H1 (cell line): ENCODE measurements at regions not wholly inside any gene's neighbourhood (a gene's known extent, or its start where the extent isn't known, plus 50 kb on each side); places are given as distances from the start of the nearest gene placed in this dataset.

Source experiments
- CTCF ChIA-PET: fragments of 300-600 bp; sonication (Branson Sonifier 250); formaldehyde crosslinking; loops from one replicate; lab custom pipeline; 2021; ENCODE audit not compliant: partially characterized antibody; lab: Charles Lee
- POLR2A ChIA-PET: fragments of 300-600 bp; sonication (Branson Sonifier 250); formaldehyde crosslinking; loops from one replicate; lab custom pipeline; 2021; ENCODE audit warnings: inconsistent platforms; ENCODE audit not compliant: partially characterized antibody; lab: Charles Lee
- DNase-seq, 2 experiments: peaks; one replicate each; pipeline versions ENCODE4 v3.0.0 to v3.0.0-alpha.2; 2010 to 2022; ENCODE audit warnings: low spot score in 2 of 2, low read depth in 1 of 2, mixed read lengths in 1 of 2
- FAIRE-seq: peaks from 2 replicates; lab custom pipeline; 2011; peaks lifted over from hg19 to GRCh38; lab: Jason Lieb, UNC
- H2AFZ ChIP-seq: 2 replicates; pipeline ENCODE4 v1.8.1; 2012; ENCODE audit warnings: low read length, inconsistent platforms
- H2AK5ac ChIP-seq: 2 replicates; pipeline ENCODE4 v1.6.1; 2013; ENCODE audit warnings: low read depth, low read length
- H2BK120ac ChIP-seq: replicated peaks from 2 replicates; pipeline ENCODE3; 2013; ENCODE audit warnings: low read depth, low read length, inconsistent platforms
- H2BK12ac ChIP-seq: 2 replicates; pipeline ENCODE4 v1.6.1; 2013; ENCODE audit warnings: low read depth, low read length
- H2BK15ac ChIP-seq: 2 replicates; pipeline ENCODE4 v1.6.1; 2013; ENCODE audit warnings: low read length
- H2BK20ac ChIP-seq: 2 replicates; pipeline ENCODE4 v1.6.1; 2013; ENCODE audit warnings: low read length
- H2BK5ac ChIP-seq: 2 replicates; pipeline ENCODE4 v1.6.1; 2013; ENCODE audit warnings: low read depth, low read length
- H3K14ac ChIP-seq: 2 replicates; pipeline ENCODE4 v1.6.1; 2013; ENCODE audit warnings: inconsistent platforms; ENCODE audit not compliant: insufficient read length
- H3K18ac ChIP-seq: 2 replicates; pipeline ENCODE4 v1.6.1; 2013; ENCODE audit warnings: low read length; ENCODE audit errors: extremely low read depth
- H3K23ac ChIP-seq: 2 replicates; pipeline ENCODE4 v1.6.1; 2013; ENCODE audit warnings: inconsistent platforms; ENCODE audit not compliant: insufficient read length
- H3K23me2 ChIP-seq: 2 replicates; pipeline ENCODE4 v1.6.1; 2013; ENCODE audit warnings: low read depth, low read length
- H3K27ac ChIP-seq: 2 replicates; pipeline ENCODE4 v1.6.1; 2011; ENCODE audit warnings: low read depth, low read length, inconsistent platforms
- H3K27me3 ChIP-seq, 4 experiments: replicated peaks in 1 of 4; 1 replicate in 1 of 4; 2 replicates in 3 of 4; pipeline versions ENCODE4 v1.6.1 to v1.8.1; 2011 to 2013; ENCODE audit warnings: low read length in 3 of 4, mild to moderate bottlenecking in 3 of 4, inconsistent platforms in 2 of 4, mixed read lengths in 2 of 4, moderate library complexity in 1 of 4; ENCODE audit not compliant: control insufficient read depth in 3 of 4, insufficient read depth in 3 of 4; ENCODE audit errors: extremely low read depth in 1 of 4
- H3K36me3 ChIP-seq, 4 experiments: 2 replicates each; pipeline versions ENCODE4 v1.6.1 to v1.8.1; 2011 to 2013; ENCODE audit warnings: mild to moderate bottlenecking in 4 of 4, low read length in 3 of 4, moderate library complexity in 2 of 4, control low read depth in 1 of 4, inconsistent platforms in 1 of 4; ENCODE audit not compliant: insufficient read depth in 4 of 4, control insufficient read depth in 2 of 4
- H3K4ac ChIP-seq: replicated peaks from 2 replicates; pipeline ENCODE3; 2013; ENCODE audit warnings: low read length, low read depth, mixed read lengths, inconsistent platforms; ENCODE audit not compliant: insufficient read length
- H3K4me1 ChIP-seq, 4 experiments: replicated peaks in 1 of 4; 1 replicate in 1 of 4; 2 replicates in 3 of 4; pipeline versions ENCODE4 v1.6.1 to v1.8.1; 2011 to 2013; ENCODE audit warnings: low read length in 3 of 4, inconsistent platforms in 2 of 4, mixed read lengths in 1 of 4; ENCODE audit not compliant: insufficient read depth in 4 of 4, control insufficient read depth in 3 of 4
- H3K4me2 ChIP-seq, 2 experiments: 2 replicates each; pipeline versions ENCODE4 v1.6.1 to v1.8.1; 2011 to 2013; ENCODE audit warnings: low read depth in 2 of 2, low read length in 2 of 2, control low read depth in 1 of 2, inconsistent platforms in 1 of 2, mild to moderate bottlenecking in 1 of 2; ENCODE audit not compliant: insufficient read depth in 1 of 2
- H3K4me3 ChIP-seq, 4 experiments: fragments of 200-600, 300-600 bp in 1 of 4; sonication (generic), shearing (Covaris generic), sonication (Bioruptor Twin) in 1 of 4; 2 replicates each; pipeline versions ENCODE4 v1.5.1 to v1.8.1; 2011 to 2016; ENCODE audit warnings: low read length in 4 of 4, low read depth in 3 of 4, control low read depth in 2 of 4, inconsistent platforms in 2 of 4, mild to moderate bottlenecking in 2 of 4, mixed read lengths in 1 of 4, moderate library complexity in 1 of 4; ENCODE audit not compliant: insufficient read depth in 2 of 4; ENCODE audit errors: extremely low read depth in 1 of 4
- H3K56ac ChIP-seq: replicated peaks from 2 replicates; pipeline ENCODE3; 2013; ENCODE audit warnings: low read depth, mild to moderate bottlenecking, mixed read lengths, low read length, inconsistent platforms; ENCODE audit not compliant: insufficient read length
- H3K79me1 ChIP-seq: 2 replicates; pipeline ENCODE4 v1.6.1; 2013; ENCODE audit warnings: low read depth, low read length, control low read depth
- H3K79me2 ChIP-seq, 2 experiments: 2 replicates each; pipeline versions ENCODE4 v1.6.1 to v1.8.1; 2012 to 2013; ENCODE audit warnings: low read length in 2 of 2, mild to moderate bottlenecking in 2 of 2, inconsistent platforms in 1 of 2; ENCODE audit not compliant: insufficient read depth in 2 of 2, control insufficient read depth in 1 of 2
- H3K9ac ChIP-seq, 4 experiments: replicated peaks in 1 of 4; 1 replicate in 1 of 4; 2 replicates in 3 of 4; pipeline versions ENCODE4 v1.6.1 to v1.8.1; 2011 to 2013; ENCODE audit warnings: low read depth in 3 of 4, low read length in 3 of 4, control low read depth in 2 of 4, mild to moderate bottlenecking in 2 of 4, moderate library complexity in 2 of 4, inconsistent platforms in 1 of 4; ENCODE audit errors: extremely low read depth in 1 of 4
- H3K9me3 ChIP-seq, 2 experiments: 2 replicates each; pipeline versions ENCODE4 v1.6.1 to v1.8.1; 2012 to 2013; ENCODE audit warnings: mild to moderate bottlenecking in 2 of 2, moderate library complexity in 2 of 2, control low read depth in 1 of 2, inconsistent platforms in 1 of 2, low read depth in 1 of 2, low read length in 1 of 2, mixed read lengths in 1 of 2; ENCODE audit not compliant: insufficient read depth in 2 of 2
- H4K20me1 ChIP-seq, 2 experiments: replicated peaks in 1 of 2; 2 replicates each; pipeline versions ENCODE3 to v1.8.1; 2011 to 2013; ENCODE audit warnings: inconsistent platforms in 2 of 2, low read length in 2 of 2, mild to moderate bottlenecking in 1 of 2; ENCODE audit not compliant: insufficient read depth in 2 of 2, control insufficient read depth in 1 of 2
- H4K5ac ChIP-seq: 2 replicates; pipeline ENCODE4 v1.6.1; 2013; ENCODE audit warnings: low read length, low read depth, mixed read lengths, inconsistent platforms; ENCODE audit not compliant: insufficient read length
- H4K8ac ChIP-seq: 2 replicates; pipeline ENCODE4 v1.8.0; 2013; ENCODE audit warnings: mild to moderate bottlenecking, moderate library complexity, low read length, inconsistent platforms; ENCODE audit not compliant: insufficient read depth; ENCODE audit errors: extremely low read depth
- H4K91ac ChIP-seq: replicated peaks from 2 replicates; pipeline ENCODE3; 2013; ENCODE audit warnings: low read length, mixed read lengths, inconsistent platforms; ENCODE audit not compliant: insufficient read length
- CEBPB ChIP-seq: IDR thresholded peaks from 2 replicates; pipeline ENCODE4 v1.6.1; 2012; ENCODE audit warnings: low read depth, low read length
- EZH2 ChIP-seq: fragments of 200-600 bp; sonication (generic); IDR thresholded peaks from 2 replicates; pipeline ENCODE4 v1.7.1; 2012; ENCODE audit warnings: low read depth, mild to moderate bottlenecking, moderate library complexity, low read length, inconsistent platforms; ENCODE audit not compliant: severe bottlenecking
- GTF2F1 ChIP-seq: IDR thresholded peaks from 2 replicates; pipeline ENCODE4 v1.6.1; 2012; ENCODE audit warnings: low read depth, low read length, improper control_type of control experiment, borderline replicate concordance
- POLR2AphosphoS5 ChIP-seq: IDR thresholded peaks from 2 replicates; pipeline ENCODE4 v1.6.1; 2011; ENCODE audit warnings: low read depth, low read length
- SIX5 ChIP-seq: IDR thresholded peaks from 2 replicates; pipeline ENCODE4 v1.6.1; 2011; ENCODE audit warnings: mild to moderate bottlenecking, low read depth, low read length
- TAF7 ChIP-seq: optimal IDR thresholded peaks from 2 replicates; pipeline ENCODE3; 2011; ENCODE audit warnings: low read depth, mild to moderate bottlenecking, inconsistent platforms, low read length, moderate library complexity, borderline replicate concordance
- TF ChIP-seq, protein P1 (sequence below): IDR thresholded peaks from 2 replicates; pipeline ENCODE4 v1.6.1; 2012; ENCODE audit warnings: low read length, inconsistent platforms

DNA sequence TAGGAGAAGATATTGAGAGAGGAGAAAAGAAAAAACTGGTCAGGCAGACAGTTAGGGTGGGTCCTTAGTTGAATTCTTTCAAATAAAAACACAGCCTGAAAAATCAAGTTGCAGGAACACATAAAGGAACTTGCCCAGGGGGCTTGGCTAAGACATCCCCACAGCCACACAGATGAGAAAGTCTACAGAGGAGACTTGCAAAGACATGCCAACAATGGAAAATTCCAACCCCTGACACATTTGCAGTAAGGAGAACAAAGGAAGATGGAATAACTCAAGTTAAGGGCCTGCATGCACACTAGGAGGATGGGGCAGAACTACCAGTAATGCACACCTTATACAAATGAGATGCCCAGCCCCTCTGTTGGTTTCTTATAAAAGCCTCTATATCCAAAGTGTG is 197.6 kb downstream of the CPXCR1 start:
- H3K18ac ChIP-seq = no peak overlapping the region
- H3K79me2 ChIP-seq = no peaks in the 10 kb centered on the region
- H3K14ac ChIP-seq = no peak overlapping the region
- H4K5ac ChIP-seq = no peak overlapping the region
- no peak overlapping the region for H2BK12ac ChIP-seq
- no peaks in the 10 kb centered on the region for H3K36me3 ChIP-seq
- FAIRE-seq = no peak
- no peaks in the 10 kb centered on the region for H3K23me2 ChIP-seq
- no peak for DNase-seq
- H2BK5ac ChIP-seq = no peak overlapping the region
- no peak overlapping the region for H3K23ac ChIP-seq
- no peak overlapping the region for H3K4me2 ChIP-seq
- H3K79me1 ChIP-seq = no peaks in the 10 kb centered on the region
- H2AFZ ChIP-seq = no peak overlapping the region
- no peak overlapping the region for H2BK20ac ChIP-seq
- no peak overlapping the region for H3K4ac ChIP-seq
- ChIA-PET CTCF (no interaction called here), POLR2A (interaction anchor here (0.7 kb wide), 1 partner anchor 90 kb away, joined by 3 read pairs; no protein-coding TSS in a partner anchor)
- no peak overlapping the region for H3K27ac ChIP-seq
- no peaks in the 10 kb centered on the region for H3K9me3 ChIP-seq
- no peak overlapping the region for H2AK5ac ChIP-seq
- no peak overlapping the region for H3K4me3 ChIP-seq
- no peak overlapping the region for H3K9ac ChIP-seq
- H4K8ac ChIP-seq = no peak overlapping the region
- H4K20me1 ChIP-seq = no peaks in the 10 kb centered on the region
- H3K4me1 ChIP-seq = no peaks in the 10 kb centered on the region
- no peak overlapping the region for H3K56ac ChIP-seq
- H2BK120ac ChIP-seq = no peak overlapping the region
- no peaks in the 10 kb centered on the region for H3K27me3 ChIP-seq
- H4K91ac ChIP-seq = no peak overlapping the region
- H2BK15ac ChIP-seq = no peak overlapping the region
- TF ChIP-seq, protein P1, sequence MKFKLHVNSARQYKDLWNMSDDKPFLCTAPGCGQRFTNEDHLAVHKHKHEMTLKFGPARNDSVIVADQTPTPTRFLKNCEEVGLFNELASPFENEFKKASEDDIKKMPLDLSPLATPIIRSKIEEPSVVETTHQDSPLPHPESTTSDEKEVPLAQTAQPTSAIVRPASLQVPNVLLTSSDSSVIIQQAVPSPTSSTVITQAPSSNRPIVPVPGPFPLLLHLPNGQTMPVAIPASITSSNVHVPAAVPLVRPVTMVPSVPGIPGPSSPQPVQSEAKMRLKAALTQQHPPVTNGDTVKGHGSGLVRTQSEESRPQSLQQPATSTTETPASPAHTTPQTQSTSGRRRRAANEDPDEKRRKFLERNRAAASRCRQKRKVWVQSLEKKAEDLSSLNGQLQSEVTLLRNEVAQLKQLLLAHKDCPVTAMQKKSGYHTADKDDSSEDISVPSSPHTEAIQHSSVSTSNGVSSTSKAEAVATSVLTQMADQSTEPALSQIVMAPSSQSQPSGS = no peak
- TF ChIP-seq GTF2F1 (no peak), CEBPB (no peak), TAF7 (no peak), POLR2AphosphoS5 (no peak), SIX5 (no peak), EZH2 (no peak)
